Type B pancreatic cell (in vitro differentiated cells): ENCODE measurements at regions not wholly inside any gene's neighbourhood (a gene's known extent, or its start where the extent isn't known, plus 50 kb on each side); places are given as distances from the start of the nearest gene placed in this dataset.

Source experiments
- DNase-seq: peaks from one replicate; pipeline ENCODE4 v3.0.0; 2021; ENCODE audit warnings: mixed read lengths; ENCODE audit not compliant: unreplicated experiment; ENCODE audit errors: extremely low spot score
- H3K27ac Mint-ChIP-seq: 2 replicates; pipeline ENCODE4 v1.8.0; 2021; ENCODE audit warnings: mild to moderate bottlenecking, mixed read lengths
- H3K27me3 Mint-ChIP-seq: 2 replicates; pipeline ENCODE4 v1.8.0; 2021; ENCODE audit warnings: mixed read lengths
- H3K36me3 Mint-ChIP-seq: 2 replicates; pipeline ENCODE4 v1.8.0; 2021; ENCODE audit warnings: mixed read lengths
- H3K4me1 Mint-ChIP-seq: one replicate; pipeline ENCODE4 v1.8.0; 2021; ENCODE audit warnings: mixed read lengths; ENCODE audit not compliant: unreplicated experiment
- H3K4me3 Mint-ChIP-seq: 2 replicates; pipeline ENCODE4 v1.8.0; 2021; ENCODE audit warnings: mild to moderate bottlenecking, mixed read lengths
- H3K9me3 Mint-ChIP-seq: 2 replicates; pipeline ENCODE4 v1.8.0; 2021; ENCODE audit warnings: mixed read lengths
- CTCF ChIP-seq: fragments of 200-600 bp; sonication (generic); conservative IDR thresholded peaks from 2 replicates; pipeline ENCODE4 v1.5.0; 2021; ENCODE audit warnings: antibody characterized with exemption, mild to moderate bottlenecking

GRCh38 chr3:137078040-137078439 lies 120.3 kb downstream of the IL20RB start:
- no peak overlapping the region for H3K27ac Mint-ChIP-seq
- H3K4me1 Mint-ChIP-seq, result no peaks in the 10 kb centered on the region
- H3K36me3 Mint-ChIP-seq, result no peaks in the 10 kb centered on the region
- peaks cover 21% of the 10 kb centered on the region for H3K27me3 Mint-ChIP-seq
- no peak overlapping the region for H3K4me3 Mint-ChIP-seq
- no peak for TF ChIP-seq CTCF
- DNase-seq, result no peak
- H3K9me3 Mint-ChIP-seq, result no peaks in the 10 kb centered on the region

GRCh38 chr3:137079571-137079970 lies 121.8 kb downstream of the IL20RB start:
- Mint-ChIP-seq H3K4me1 (no peaks in the 10 kb centered on the region), H3K36me3 (no peaks in the 10 kb centered on the region), H3K4me3 (no peak overlapping the region), H3K27ac (no peak overlapping the region), H3K9me3 (no peaks in the 10 kb centered on the region), H3K27me3 (peaks cover 31% of the 10 kb centered on the region)
- no peak for DNase-seq
- TF ChIP-seq CTCF, result no peak

GRCh38 chr3:137081711-137082110 lies 123.9 kb downstream of the IL20RB start:
- no peak for TF ChIP-seq CTCF
- H3K9me3 Mint-ChIP-seq, result no peaks in the 10 kb centered on the region
- no peak overlapping the region for H3K4me3 Mint-ChIP-seq
- DNase-seq, result no peak
- H3K27ac Mint-ChIP-seq, result no peak overlapping the region
- no peaks in the 10 kb centered on the region for H3K4me1 Mint-ChIP-seq
- peaks cover 28% of the 10 kb centered on the region for H3K27me3 Mint-ChIP-seq
- H3K36me3 Mint-ChIP-seq, result no peaks in the 10 kb centered on the region

GRCh38 chr3:137082763-137083162 lies 125.0 kb downstream of the IL20RB start:
- no peak for DNase-seq
- peaks cover 26% of the 10 kb centered on the region for H3K27me3 Mint-ChIP-seq
- no peaks in the 10 kb centered on the region for H3K36me3 Mint-ChIP-seq
- H3K9me3 Mint-ChIP-seq, result no peaks in the 10 kb centered on the region
- H3K4me3 Mint-ChIP-seq, result no peak overlapping the region
- no peak overlapping the region for H3K27ac Mint-ChIP-seq
- TF ChIP-seq CTCF, result no peak
- no peaks in the 10 kb centered on the region for H3K4me1 Mint-ChIP-seq

- Mint-ChIP-seq H3K4me1 (no peaks in the 10 kb centered on the region), H3K27me3 (peaks cover 22% of the 10 kb centered on the region), H3K9me3 (no peaks in the 10 kb centered on the region), H3K4me3 (no peak overlapping the region), H3K27ac (no peak overlapping the region), H3K36me3 (no peaks in the 10 kb centered on the region)
- no peak for TF ChIP-seq CTCF
- no peak for DNase-seq
These were observed 125.5 kb downstream of the IL20RB start for GRCh38 chr3:137083332-137083731.

GRCh38 chr3:137084586-137084985 lies 126.8 kb downstream of the IL20RB start:
- no peaks in the 10 kb centered on the region for H3K36me3 Mint-ChIP-seq
- no peak overlapping the region for H3K4me3 Mint-ChIP-seq
- H3K27ac Mint-ChIP-seq, result no peak overlapping the region
- peaks cover 25% of the 10 kb centered on the region for H3K27me3 Mint-ChIP-seq
- no peaks in the 10 kb centered on the region for H3K4me1 Mint-ChIP-seq
- H3K9me3 Mint-ChIP-seq, result no peaks in the 10 kb centered on the region
- no peak for TF ChIP-seq CTCF
- DNase-seq, result no peak
